ENCODE measurements at regions not wholly inside any gene's neighbourhood (a gene's known extent, or its start where the extent isn't known, plus 50 kb on each side); places are given as distances from the start of the nearest gene placed in this dataset.

DNA sequence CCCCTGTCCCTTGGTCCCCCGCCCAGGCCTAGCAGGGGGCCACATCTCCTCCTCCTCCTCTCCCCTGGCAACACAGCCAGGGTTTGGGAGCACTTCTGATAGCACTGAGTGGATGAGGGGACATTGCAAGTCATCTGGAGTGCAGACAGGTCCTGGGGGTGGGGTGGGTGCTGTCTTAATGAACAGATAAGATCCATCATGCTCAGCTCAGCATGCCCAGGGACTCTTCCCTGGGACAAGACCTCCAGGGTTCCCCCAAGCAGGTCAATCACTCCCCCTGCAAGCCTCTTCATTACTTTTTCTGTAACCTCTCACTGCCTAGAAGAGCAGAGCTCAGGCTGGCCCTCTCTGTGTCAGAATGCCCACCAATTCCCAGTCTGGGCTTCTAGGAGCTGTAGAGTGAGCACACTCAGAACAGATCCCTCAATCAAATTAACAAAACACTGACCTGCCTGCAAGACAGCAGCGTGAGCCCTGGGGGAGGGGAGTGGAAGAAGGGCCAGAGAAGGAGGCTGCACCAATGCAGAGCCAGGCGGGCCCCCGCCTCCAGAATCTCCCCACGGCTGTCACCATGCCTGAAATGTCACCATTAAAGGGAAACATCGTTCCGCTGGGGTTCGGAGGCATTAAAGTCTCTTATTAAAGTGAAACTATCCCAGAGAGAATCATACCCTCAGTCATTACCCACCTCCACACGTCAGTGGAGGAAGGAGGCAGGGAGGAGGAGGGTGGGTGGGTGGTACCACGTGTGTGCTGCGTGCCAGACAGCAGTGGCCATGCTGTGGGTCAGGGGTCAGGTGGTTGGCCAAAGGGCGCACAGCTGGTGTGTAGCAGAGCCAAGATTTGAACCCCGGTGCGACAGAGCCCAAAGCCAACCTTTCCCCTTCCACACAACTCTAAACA is 114.7 kb upstream of the LINGO1 start:
- Histone ChIP-seq H3K27ac (no peak overlapping the region), H3K4me3 (no peak overlapping the region), H3K27me3 (peaks cover 0 to 30% (median 11%) of the 10 kb centered on the region in 3 donors), H3K36me3 (no peaks in the 10 kb centered on the region), H3K9me3 (no peaks in the 10 kb centered on the region), H3K4me1 (peaks cover 0 to 8% (median 4%) of the 10 kb centered on the region in 4 donors)
- TF ChIP-seq POLR2A (IDR thresholded peaks at IDR 0.05) = no peak
- TF ChIP-seq, protein P1, sequence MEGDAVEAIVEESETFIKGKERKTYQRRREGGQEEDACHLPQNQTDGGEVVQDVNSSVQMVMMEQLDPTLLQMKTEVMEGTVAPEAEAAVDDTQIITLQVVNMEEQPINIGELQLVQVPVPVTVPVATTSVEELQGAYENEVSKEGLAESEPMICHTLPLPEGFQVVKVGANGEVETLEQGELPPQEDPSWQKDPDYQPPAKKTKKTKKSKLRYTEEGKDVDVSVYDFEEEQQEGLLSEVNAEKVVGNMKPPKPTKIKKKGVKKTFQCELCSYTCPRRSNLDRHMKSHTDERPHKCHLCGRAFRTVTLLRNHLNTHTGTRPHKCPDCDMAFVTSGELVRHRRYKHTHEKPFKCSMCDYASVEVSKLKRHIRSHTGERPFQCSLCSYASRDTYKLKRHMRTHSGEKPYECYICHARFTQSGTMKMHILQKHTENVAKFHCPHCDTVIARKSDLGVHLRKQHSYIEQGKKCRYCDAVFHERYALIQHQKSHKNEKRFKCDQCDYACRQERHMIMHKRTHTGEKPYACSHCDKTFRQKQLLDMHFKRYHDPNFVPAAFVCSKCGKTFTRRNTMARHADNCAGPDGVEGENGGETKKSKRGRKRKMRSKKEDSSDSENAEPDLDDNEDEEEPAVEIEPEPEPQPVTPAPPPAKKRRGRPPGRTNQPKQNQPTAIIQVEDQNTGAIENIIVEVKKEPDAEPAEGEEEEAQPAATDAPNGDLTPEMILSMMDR (IDR thresholded peaks at IDR 0.05) = no peak
- TF ChIP-seq POLR2AphosphoS5 (IDR thresholded peaks at IDR 0.05) = no peak
- TF ChIP-seq EP300 (IDR thresholded peaks at IDR 0.05) = no peak
- intact Hi-C loops (cut with DNase I; ENCODE audit: low total_unique reads) = no loop called here
- 39 to 45% (median 44%) methylated on average over 14 of the region's 14 CpGs for WGBS, 5 donors
- peak in 1 of 2 donors; percentile 18 for DNase-seq

DNA sequence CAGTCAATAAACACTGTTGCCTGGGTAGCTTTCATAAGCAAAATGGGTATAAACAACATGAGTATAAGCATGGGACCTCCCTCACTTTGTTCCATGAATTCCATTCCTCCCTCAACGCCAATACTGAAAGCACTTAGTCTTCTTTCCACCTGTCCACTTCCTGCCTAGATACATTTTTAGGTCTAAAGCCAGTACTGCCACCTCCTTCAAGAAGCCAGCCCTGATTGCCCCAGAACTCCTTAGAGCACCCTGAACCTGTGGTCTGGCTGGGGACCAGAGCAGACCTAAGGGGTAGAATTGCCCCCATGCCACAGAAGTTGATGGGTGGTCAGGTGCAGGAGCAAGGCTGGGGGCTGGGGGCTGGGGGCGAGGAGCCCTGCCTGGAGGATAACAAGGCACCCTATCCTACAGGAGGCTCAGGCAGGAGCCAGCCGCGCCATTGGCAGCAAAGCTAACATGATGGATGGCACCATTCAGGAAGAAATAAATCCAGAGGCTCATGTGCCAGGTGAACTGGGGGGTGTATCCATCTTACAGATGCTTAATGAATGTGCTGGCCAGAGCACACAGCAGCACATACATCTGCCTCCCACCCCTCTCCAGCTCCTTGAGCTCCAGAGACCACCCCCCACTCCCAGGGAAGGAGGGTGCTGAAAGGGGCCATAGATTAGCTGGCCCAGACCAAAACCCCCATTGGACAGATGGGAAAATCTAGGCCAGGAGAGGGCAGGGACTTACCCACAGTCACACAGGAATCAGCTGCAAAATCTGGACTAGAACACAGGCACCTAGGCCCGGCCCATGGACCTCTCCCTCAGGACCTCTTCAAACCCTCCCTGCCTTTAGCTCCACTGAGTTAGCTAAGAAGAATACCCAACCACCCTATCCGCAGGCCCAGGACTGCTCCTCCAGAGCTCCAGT is 113.8 kb upstream of the LINGO1 start:
- no peaks in the 10 kb centered on the region for H3K9me3 ChIP-seq
- WGBS, 5 donors = 61 to 76% (median 75%) methylated on average over 6 of the region's 6 CpGs
- H3K27me3 ChIP-seq = peaks cover 0 to 40% (median 11%) of the 10 kb centered on the region in 3 donors
- intact Hi-C loops (cut with DNase I; ENCODE audit: low total_unique reads) = no loop called here
- DNase-seq = no peak
- H3K27ac ChIP-seq = no peak overlapping the region
- TF ChIP-seq POLR2AphosphoS5 (IDR thresholded peaks at IDR 0.05) (no peak), POLR2A (IDR thresholded peaks at IDR 0.05) (no peak), EP300 (IDR thresholded peaks at IDR 0.05) (no peak)
- TF ChIP-seq, protein P1 (IDR thresholded peaks at IDR 0.05) = no peak
- H3K36me3 ChIP-seq = no peaks in the 10 kb centered on the region
- peaks cover 0 to 8% (median 4%) of the 10 kb centered on the region in 4 donors for H3K4me1 ChIP-seq
- no peak overlapping the region for H3K4me3 ChIP-seq

DNA sequence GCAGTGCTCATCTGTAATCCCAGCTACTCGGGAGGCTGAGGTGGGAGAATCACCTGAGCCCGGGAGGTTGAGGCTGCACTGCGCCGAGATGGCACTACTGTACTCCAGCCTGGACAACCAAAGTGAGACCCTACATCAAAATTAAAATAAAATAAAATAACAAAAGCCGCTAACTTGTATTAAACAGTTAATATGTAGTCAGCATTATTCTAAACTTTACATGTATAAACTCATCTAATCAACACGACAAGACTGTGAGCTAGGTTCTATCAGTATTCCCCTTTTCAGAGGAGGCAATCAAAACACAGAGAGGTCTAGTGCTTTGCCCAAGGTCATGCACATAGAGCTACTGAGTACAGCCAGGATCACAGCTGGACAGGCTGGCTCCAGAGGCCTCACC is 111.7 kb upstream of the LINGO1 start:
- Histone ChIP-seq H3K36me3 (no peaks in the 10 kb centered on the region), H3K27me3 (peaks cover 0 to 61% (median 21%) of the 10 kb centered on the region in 3 donors), H3K27ac (no peak overlapping the region), H3K9me3 (no peaks in the 10 kb centered on the region), H3K4me3 (no peak overlapping the region), H3K4me1 (peaks cover 0 to 8% (median 4%) of the 10 kb centered on the region in 4 donors)
- WGBS, 5 donors = 87 to 91% (median 89%) methylated on average over 6 of the region's 6 CpGs
- TF ChIP-seq, protein P1 (IDR thresholded peaks at IDR 0.05) = no peak
- no peak for TF ChIP-seq POLR2A (IDR thresholded peaks at IDR 0.05)
- TF ChIP-seq EP300 (IDR thresholded peaks at IDR 0.05) = no peak
- TF ChIP-seq POLR2AphosphoS5 (IDR thresholded peaks at IDR 0.05) = no peak
- no peak for DNase-seq
- intact Hi-C loops (cut with DNase I; ENCODE audit: low total_unique reads) = no loop called here

DNA sequence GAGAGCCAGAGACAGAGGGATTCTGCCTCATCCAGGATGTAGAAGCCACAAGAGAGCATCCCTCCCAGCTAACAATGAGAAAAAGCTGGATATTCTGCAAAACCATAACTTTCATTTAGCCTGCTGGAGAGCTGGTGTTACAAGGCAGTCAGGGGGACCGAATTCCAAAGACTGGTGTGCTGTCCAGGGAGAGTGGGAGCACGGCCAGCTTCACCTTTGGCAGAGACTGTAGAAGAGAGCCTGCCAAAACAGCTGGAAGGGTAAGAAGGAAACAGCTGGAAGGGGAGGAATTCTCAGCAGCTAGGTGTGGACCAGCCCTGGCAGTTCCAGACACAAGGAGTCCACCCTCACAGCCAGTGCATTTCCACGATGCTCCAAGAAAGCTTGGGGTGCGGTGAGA is 109.9 kb upstream of the LINGO1 start:
- H3K27me3 ChIP-seq = peaks cover 0 to 69% (median 27%) of the 10 kb centered on the region in 3 donors
- WGBS, 5 donors = 54 to 68% (median 65%) methylated on average over 4 of the region's 4 CpGs
- H3K4me1 ChIP-seq = peaks cover 0 to 4% (median 2%) of the 10 kb centered on the region in 4 donors
- H3K27ac ChIP-seq = no peak overlapping the region
- H3K4me3 ChIP-seq = no peak overlapping the region
- H3K36me3 ChIP-seq = no peaks in the 10 kb centered on the region
- H3K9me3 ChIP-seq = no peaks in the 10 kb centered on the region
- TF ChIP-seq EP300 (IDR thresholded peaks at IDR 0.05) = no peak
- TF ChIP-seq, protein P1 (IDR thresholded peaks at IDR 0.05) = no peak
- TF ChIP-seq POLR2A (IDR thresholded peaks at IDR 0.05) = no peak
- no peak for TF ChIP-seq POLR2AphosphoS5 (IDR thresholded peaks at IDR 0.05)
- intact Hi-C loops (cut with DNase I; ENCODE audit: low total_unique reads) = no loop called here
- no peak for DNase-seq
